ENCODE measurements at regions not wholly inside any gene's neighbourhood (a gene's known extent, or its start where the extent isn't known, plus 50 kb on each side); places are given as distances from the start of the nearest gene placed in this dataset.

- Histone ChIP-seq H3K4me1 (ENCODE audit: control insufficient read depth, insufficient read depth, low read length) (no peaks in the 10 kb centered on the region), H3K27ac (ENCODE audit: low read depth, low read length) (no peak overlapping the region), H3K36me3 (ENCODE audit: control insufficient read depth, insufficient read depth, low read length) (no peaks in the 10 kb centered on the region), H3K27me3 (ENCODE audit: control insufficient read depth, insufficient read depth, low read length) (no peaks in the 10 kb centered on the region), H3K9me3 (ENCODE audit: control insufficient read depth, insufficient read depth, low read length) (no peaks in the 10 kb centered on the region), H3K4me3 (ENCODE audit: low read depth, low read length) (no peak overlapping the region)
- no peak for DNase-seq (ENCODE audit: low read depth in 4 of 6, low spot score in 6 of 6)
- WGBS (ENCODE audit: insufficient coverage), result 40% methylated on average over 1 of the region's 5 CpGs
Observed at GRCh38 chr9:119727988-119728387, 358.8 kb upstream of the BRINP1 start.

- WGBS (ENCODE audit: insufficient coverage), result 92% methylated on average over 3 of the region's 3 CpGs
- DNase-seq (ENCODE audit: low read depth in 4 of 6, low spot score in 6 of 6), result no peak
- Histone ChIP-seq H3K27ac (ENCODE audit: low read depth, low read length) (no peak overlapping the region), H3K4me3 (ENCODE audit: low read depth, low read length) (no peak overlapping the region), H3K4me1 (ENCODE audit: control insufficient read depth, insufficient read depth, low read length) (no peaks in the 10 kb centered on the region), H3K27me3 (ENCODE audit: control insufficient read depth, insufficient read depth, low read length) (no peaks in the 10 kb centered on the region), H3K36me3 (ENCODE audit: control insufficient read depth, insufficient read depth, low read length) (no peaks in the 10 kb centered on the region), H3K9me3 (ENCODE audit: control insufficient read depth, insufficient read depth, low read length) (no peaks in the 10 kb centered on the region)
Observed at GRCh38 chr9:119726035-119726434, 356.8 kb upstream of the BRINP1 start.

- Histone ChIP-seq H3K4me1 (ENCODE audit: control insufficient read depth, insufficient read depth, low read length) (no peaks in the 10 kb centered on the region), H3K9me3 (ENCODE audit: control insufficient read depth, insufficient read depth, low read length) (no peaks in the 10 kb centered on the region), H3K27me3 (ENCODE audit: control insufficient read depth, insufficient read depth, low read length) (no peaks in the 10 kb centered on the region), H3K36me3 (ENCODE audit: control insufficient read depth, insufficient read depth, low read length) (no peaks in the 10 kb centered on the region), H3K4me3 (ENCODE audit: low read depth, low read length) (no peak overlapping the region), H3K27ac (ENCODE audit: low read depth, low read length) (no peak overlapping the region)
- DNase-seq (ENCODE audit: low read depth in 4 of 6, low spot score in 6 of 6), result no peak
- WGBS (ENCODE audit: insufficient coverage), result 43% methylated on average over 2 of the region's 2 CpGs
Observed at GRCh38 chr9:119722384-119722783, 353.1 kb upstream of the BRINP1 start.

- Histone ChIP-seq H3K4me1 (ENCODE audit: control insufficient read depth, insufficient read depth, low read length) (no peaks in the 10 kb centered on the region), H3K9me3 (ENCODE audit: control insufficient read depth, insufficient read depth, low read length) (no peaks in the 10 kb centered on the region), H3K27ac (ENCODE audit: low read depth, low read length) (no peak overlapping the region), H3K36me3 (ENCODE audit: control insufficient read depth, insufficient read depth, low read length) (no peaks in the 10 kb centered on the region), H3K4me3 (ENCODE audit: low read depth, low read length) (no peak overlapping the region), H3K27me3 (ENCODE audit: control insufficient read depth, insufficient read depth, low read length) (no peaks in the 10 kb centered on the region)
- WGBS (ENCODE audit: insufficient coverage), result no CpG with 5 or more reads among the region's 1 CpG
- DNase-seq (ENCODE audit: low read depth in 4 of 6, low spot score in 6 of 6), result no peak
Observed at GRCh38 chr9:119712325-119712724, 343.1 kb upstream of the BRINP1 start.

- Histone ChIP-seq H3K4me3 (ENCODE audit: low read depth, low read length) (no peak overlapping the region), H3K9me3 (ENCODE audit: control insufficient read depth, insufficient read depth, low read length) (no peaks in the 10 kb centered on the region), H3K27me3 (ENCODE audit: control insufficient read depth, insufficient read depth, low read length) (no peaks in the 10 kb centered on the region), H3K27ac (ENCODE audit: low read depth, low read length) (no peak overlapping the region), H3K36me3 (ENCODE audit: control insufficient read depth, insufficient read depth, low read length) (no peaks in the 10 kb centered on the region), H3K4me1 (ENCODE audit: control insufficient read depth, insufficient read depth, low read length) (no peaks in the 10 kb centered on the region)
- DNase-seq (ENCODE audit: low read depth in 4 of 6, low spot score in 6 of 6), result no peak
- no CpG with 5 or more reads among the region's 2 CpGs for WGBS (ENCODE audit: insufficient coverage)
Observed at GRCh38 chr9:119709431-119709830, 340.2 kb upstream of the BRINP1 start.

- no peaks in the 10 kb centered on the region for H3K4me1 ChIP-seq (ENCODE audit: control insufficient read depth, insufficient read depth, low read length)
- 78% methylated on average over 3 of the region's 4 CpGs for WGBS (ENCODE audit: insufficient coverage)
Observed at GRCh38 chr9:119707228-119707845, 338.1 kb upstream of the BRINP1 start.

GRCh38 chr9:119701651-119702050 is 332.4 kb upstream of the BRINP1 start:
- Histone ChIP-seq H3K4me3 (ENCODE audit: low read depth, low read length) (no peak overlapping the region), H3K27me3 (ENCODE audit: control insufficient read depth, insufficient read depth, low read length) (no peaks in the 10 kb centered on the region), H3K4me1 (ENCODE audit: control insufficient read depth, insufficient read depth, low read length) (no peaks in the 10 kb centered on the region), H3K36me3 (ENCODE audit: control insufficient read depth, insufficient read depth, low read length) (no peaks in the 10 kb centered on the region), H3K9me3 (ENCODE audit: control insufficient read depth, insufficient read depth, low read length) (no peaks in the 10 kb centered on the region), H3K27ac (ENCODE audit: low read depth, low read length) (no peak overlapping the region)
- 75% methylated on average over 1 of the region's 1 CpG for WGBS (ENCODE audit: insufficient coverage)
- no peak for DNase-seq (ENCODE audit: low read depth in 4 of 6, low spot score in 6 of 6)

More at GRCh38 chr9:119707228-119707845, 338.1 kb upstream of the BRINP1 start:
- DNase-seq (ENCODE audit: low read depth in 4 of 6, low spot score in 6 of 6), result peak in 1 of 6 donors; percentile 64
- Histone ChIP-seq H3K9me3 (ENCODE audit: control insufficient read depth, insufficient read depth, low read length) (no peaks in the 10 kb centered on the region), H3K36me3 (ENCODE audit: control insufficient read depth, insufficient read depth, low read length) (no peaks in the 10 kb centered on the region), H3K27me3 (ENCODE audit: control insufficient read depth, insufficient read depth, low read length) (no peaks in the 10 kb centered on the region), H3K4me3 (ENCODE audit: low read depth, low read length) (no peak overlapping the region), H3K27ac (ENCODE audit: low read depth, low read length) (no peak overlapping the region)

- no peak for DNase-seq (ENCODE audit: low read depth in 4 of 6, low spot score in 6 of 6)
- Histone ChIP-seq H3K4me3 (ENCODE audit: low read depth, low read length) (no peak overlapping the region), H3K36me3 (ENCODE audit: control insufficient read depth, insufficient read depth, low read length) (no peaks in the 10 kb centered on the region), H3K9me3 (ENCODE audit: control insufficient read depth, insufficient read depth, low read length) (no peaks in the 10 kb centered on the region), H3K27ac (ENCODE audit: low read depth, low read length) (no peak overlapping the region), H3K4me1 (ENCODE audit: control insufficient read depth, insufficient read depth, low read length) (no peaks in the 10 kb centered on the region), H3K27me3 (ENCODE audit: control insufficient read depth, insufficient read depth, low read length) (no peaks in the 10 kb centered on the region)
- 33% methylated on average over 1 of the region's 2 CpGs for WGBS (ENCODE audit: insufficient coverage)
Observed at GRCh38 chr9:119698535-119698934, 329.3 kb upstream of the BRINP1 start.

GRCh38 chr9:119697996-119698395 is 328.8 kb upstream of the BRINP1 start:
- Histone ChIP-seq H3K27ac (ENCODE audit: low read depth, low read length) (no peak overlapping the region), H3K36me3 (ENCODE audit: control insufficient read depth, insufficient read depth, low read length) (no peaks in the 10 kb centered on the region), H3K9me3 (ENCODE audit: control insufficient read depth, insufficient read depth, low read length) (no peaks in the 10 kb centered on the region), H3K4me3 (ENCODE audit: low read depth, low read length) (no peak overlapping the region), H3K4me1 (ENCODE audit: control insufficient read depth, insufficient read depth, low read length) (no peaks in the 10 kb centered on the region), H3K27me3 (ENCODE audit: control insufficient read depth, insufficient read depth, low read length) (no peaks in the 10 kb centered on the region)
- no peak for DNase-seq (ENCODE audit: low read depth in 4 of 6, low spot score in 6 of 6)
- 22% methylated on average over 5 of the region's 5 CpGs for WGBS (ENCODE audit: insufficient coverage)

- no peak overlapping the region for H3K4me3 ChIP-seq (ENCODE audit: low read depth, low read length)
- DNase-seq (ENCODE audit: low read depth in 4 of 6, low spot score in 6 of 6), result peak in 2 of 6 donors; percentile 18 to 20
- no peak overlapping the region for H3K27ac ChIP-seq (ENCODE audit: low read depth, low read length)
- H3K27me3 ChIP-seq (ENCODE audit: control insufficient read depth, insufficient read depth, low read length), result no peaks in the 10 kb centered on the region
- no peaks in the 10 kb centered on the region for H3K36me3 ChIP-seq (ENCODE audit: control insufficient read depth, insufficient read depth, low read length)
- H3K4me1 ChIP-seq (ENCODE audit: control insufficient read depth, insufficient read depth, low read length), result no peaks in the 10 kb centered on the region
- H3K9me3 ChIP-seq (ENCODE audit: control insufficient read depth, insufficient read depth, low read length), result no peaks in the 10 kb centered on the region
- no CpG with 5 or more reads among the region's 4 CpGs for WGBS (ENCODE audit: insufficient coverage)
Observed at GRCh38 chr9:119689879-119690278, 320.6 kb upstream of the BRINP1 start.

Measured in spinal cord (tissue), 9 donors.